Trophoblast cell (in vitro differentiated cells and primary cell): ENCODE measurements at regions not wholly inside any gene's neighbourhood (a gene's known extent, or its start where the extent isn't known, plus 50 kb on each side); places are given as distances from the start of the nearest gene placed in this dataset.
"Not testable (repeated sequence)": the region's sequence is repeated elsewhere in the genome, so short reads cannot be mapped to it uniquely, and the experiment has no call there.

Source experiments
- DNase-seq, 2 donors: peaks; one replicate each; pipeline ENCODE4 v3.0.0-alpha.2; 2016
- H2AFZ ChIP-seq: 2 replicates; pipeline ENCODE4 v1.6.1; 2013; ENCODE audit warnings: low read length, moderate library complexity, mild to moderate bottlenecking; ENCODE audit not compliant: insufficient read depth, poor library complexity
- H2AK5ac ChIP-seq: 2 replicates; pipeline ENCODE4 v1.6.1; 2013; ENCODE audit warnings: mild to moderate bottlenecking, low read length
- H2BK120ac ChIP-seq: 2 replicates; pipeline ENCODE4 v1.6.1; 2013; ENCODE audit warnings: low read length, mild to moderate bottlenecking, moderate library complexity; ENCODE audit not compliant: insufficient read depth, poor library complexity
- H2BK12ac ChIP-seq: 2 replicates; pipeline ENCODE4 v1.6.1; 2013; ENCODE audit warnings: mild to moderate bottlenecking, low read length, moderate library complexity
- H2BK5ac ChIP-seq: 2 replicates; pipeline ENCODE4 v1.6.1; 2013; ENCODE audit warnings: low read length, low read depth, moderate library complexity, mild to moderate bottlenecking; ENCODE audit not compliant: poor library complexity
- H3K14ac ChIP-seq: 2 replicates; pipeline ENCODE4 v1.6.1; 2013; ENCODE audit warnings: mild to moderate bottlenecking, low read length
- H3K18ac ChIP-seq: 2 replicates; pipeline ENCODE4 v1.6.1; 2013; ENCODE audit warnings: mild to moderate bottlenecking, low read length
- H3K23ac ChIP-seq: 2 replicates; pipeline ENCODE4 v1.6.1; 2013; ENCODE audit warnings: low read length
- H3K27ac ChIP-seq: 2 replicates; pipeline ENCODE4 v1.5.1; 2013; ENCODE audit warnings: low read depth, mild to moderate bottlenecking, inconsistent platforms, low read length, moderate library complexity
- H3K27me3 ChIP-seq: 2 replicates; pipeline ENCODE4 v1.6.1; 2013; ENCODE audit warnings: inconsistent platforms, mild to moderate bottlenecking, low read length, moderate library complexity; ENCODE audit not compliant: insufficient read depth
- H3K36me3 ChIP-seq, 2 experiments: 1 replicate in 1 of 2; 2 replicates in 1 of 2; pipeline ENCODE4 v1.6.1; 2013; ENCODE audit warnings: low read length in 2 of 2, mild to moderate bottlenecking in 2 of 2, moderate library complexity in 1 of 2; ENCODE audit not compliant: insufficient read depth in 2 of 2, control insufficient read depth in 1 of 2
- H3K4ac ChIP-seq: 2 replicates; pipeline ENCODE4 v1.6.1; 2013; ENCODE audit warnings: low read depth, mild to moderate bottlenecking, low read length, moderate library complexity
- H3K4me1 ChIP-seq, 2 experiments: 1 replicate in 1 of 2; 2 replicates in 1 of 2; pipeline ENCODE4 v1.6.1; 2013; ENCODE audit warnings: low read length in 2 of 2, mild to moderate bottlenecking in 2 of 2, moderate library complexity in 1 of 2; ENCODE audit not compliant: insufficient read depth in 2 of 2, control insufficient read depth in 1 of 2
- H3K4me2 ChIP-seq: 2 replicates; pipeline ENCODE4 v1.6.1; 2013; ENCODE audit warnings: inconsistent platforms, mild to moderate bottlenecking, low read length, moderate library complexity
- H3K4me3 ChIP-seq: 2 replicates; pipeline ENCODE4 v1.5.1; 2013; ENCODE audit warnings: mild to moderate bottlenecking, low read depth, low read length, inconsistent platforms
- H3K79me1 ChIP-seq: one replicate; pipeline ENCODE4 v1.6.1; 2013; ENCODE audit warnings: low read length
- H3K79me2 ChIP-seq: 2 replicates; pipeline ENCODE4 v1.6.1; 2013; ENCODE audit warnings: low read length, mild to moderate bottlenecking; ENCODE audit not compliant: control insufficient read depth, insufficient read depth, poor library complexity
- H3K9ac ChIP-seq: 2 replicates; pipeline ENCODE4 v1.6.1; 2013; ENCODE audit warnings: mild to moderate bottlenecking, low read length
- H3K9me3 ChIP-seq: 2 replicates; pipeline ENCODE4 v1.6.1; 2013; ENCODE audit warnings: low read depth, mild to moderate bottlenecking, control low read depth, inconsistent platforms, low read length; ENCODE audit not compliant: insufficient read depth
- H4K12ac ChIP-seq: 2 replicates; pipeline ENCODE4 v1.6.1; 2013; ENCODE audit warnings: low read depth, mild to moderate bottlenecking, low read length, moderate library complexity
- H4K8ac ChIP-seq: 2 replicates; pipeline ENCODE4 v1.6.1; 2013; ENCODE audit warnings: low read depth, mild to moderate bottlenecking, low read length, moderate library complexity
- H4K91ac ChIP-seq: one replicate; pipeline ENCODE4 v1.6.1; 2013; ENCODE audit warnings: low read depth, mild to moderate bottlenecking, low read length, moderate library complexity
- WGBS: extraction: QIAGEN DNeasy Blood & Tissue Kit; methylation state at CpG from one replicate; pipeline ENCODE4 v1.1.7; 2013; ENCODE audit warnings: missing lambda C conversion rate; ENCODE audit not compliant: insufficient read length, insufficient coverage; ENCODE audit errors: extremely low coverage; 5-methylcytosine and 5-hydroxymethylcytosine counted together

- no peak overlapping the region for H3K18ac ChIP-seq
- H3K4me1 ChIP-seq: no peaks in the 10 kb centered on the region
- H3K4ac ChIP-seq: no peak overlapping the region
- no peak overlapping the region for H4K8ac ChIP-seq
- no peaks in the 10 kb centered on the region for H3K9me3 ChIP-seq
- no peak overlapping the region for H4K91ac ChIP-seq
- H3K79me1 ChIP-seq: no peaks in the 10 kb centered on the region
- no peak overlapping the region for H3K9ac ChIP-seq
- H3K23ac ChIP-seq: no peak overlapping the region
- WGBS: no CpG with 5 or more reads among the region's 1 CpG
- H2BK12ac ChIP-seq: no peak overlapping the region
- no peak overlapping the region for H2AFZ ChIP-seq
- H3K36me3 ChIP-seq: no peaks in the 10 kb centered on the region
- DNase-seq: no peak
- H3K79me2 ChIP-seq: no peaks in the 10 kb centered on the region
- no peak overlapping the region for H3K4me2 ChIP-seq
- H3K27me3 ChIP-seq: no peaks in the 10 kb centered on the region
- no peak overlapping the region for H4K12ac ChIP-seq
- no peak overlapping the region for H3K4me3 ChIP-seq
- H3K14ac ChIP-seq: no peak overlapping the region
- no peak overlapping the region for H3K27ac ChIP-seq
- H2BK120ac ChIP-seq: no peak overlapping the region
- H2AK5ac ChIP-seq: no peak overlapping the region
- H2BK5ac ChIP-seq: no peak overlapping the region
Measured at GRCh38 chr2:208798698-208799097, 392.1 kb downstream of the PTH2R start.

- H2AFZ ChIP-seq: no peak overlapping the region
- H4K91ac ChIP-seq: no peak overlapping the region
- H2AK5ac ChIP-seq: no peak overlapping the region
- H2BK120ac ChIP-seq: no peak overlapping the region
- no peaks in the 10 kb centered on the region for H3K36me3 ChIP-seq
- no peak overlapping the region for H3K9ac ChIP-seq
- H3K14ac ChIP-seq: no peak overlapping the region
- DNase-seq: no peak
- H3K79me1 ChIP-seq: no peaks in the 10 kb centered on the region
- no peak overlapping the region for H3K4ac ChIP-seq
- no peaks in the 10 kb centered on the region for H3K79me2 ChIP-seq
- H3K23ac ChIP-seq: no peak overlapping the region
- H3K27me3 ChIP-seq: no peaks in the 10 kb centered on the region
- H3K4me3 ChIP-seq: no peak overlapping the region
- no peak overlapping the region for H4K8ac ChIP-seq
- H3K9me3 ChIP-seq: no peaks in the 10 kb centered on the region
- H2BK12ac ChIP-seq: no peak overlapping the region
- H3K4me2 ChIP-seq: no peak overlapping the region
- no peak overlapping the region for H4K12ac ChIP-seq
- no peak overlapping the region for H3K27ac ChIP-seq
- no CpG with 5 or more reads among the region's 2 CpGs for WGBS
- H3K18ac ChIP-seq: no peak overlapping the region
- no peak overlapping the region for H2BK5ac ChIP-seq
- H3K4me1 ChIP-seq: no peaks in the 10 kb centered on the region
Measured at GRCh38 chr2:208799397-208799796, 392.8 kb downstream of the PTH2R start.

GRCh38 chr2:208800887-208801286, 394.3 kb downstream of the PTH2R start:
- not testable (repeated sequence) for DNase-seq, H3K23ac ChIP-seq, H3K9ac ChIP-seq, H2BK5ac ChIP-seq, H3K4me2 ChIP-seq, H2AK5ac ChIP-seq, H3K36me3 ChIP-seq, H2BK12ac ChIP-seq, H3K27ac ChIP-seq, H4K8ac ChIP-seq, H3K4ac ChIP-seq, H4K91ac ChIP-seq, H2AFZ ChIP-seq, H3K79me2 ChIP-seq, H3K27me3 ChIP-seq, H3K14ac ChIP-seq, H3K79me1 ChIP-seq, H4K12ac ChIP-seq, H3K4me3 ChIP-seq, H3K9me3 ChIP-seq, H2BK120ac ChIP-seq, H3K4me1 ChIP-seq, H3K18ac ChIP-seq
- no CpG with 5 or more reads among the region's 12 CpGs for WGBS

GRCh38 chr2:208807756-208808155, 401.2 kb downstream of the PTH2R start:
- H2BK12ac ChIP-seq: no peak overlapping the region

More at GRCh38 chr2:208807756-208808155, 401.2 kb downstream of the PTH2R start:
- Histone ChIP-seq H3K4me3 (no peak overlapping the region), H3K14ac (no peak overlapping the region), H3K4me1 (no peaks in the 10 kb centered on the region), H4K91ac (no peak overlapping the region), H3K9me3 (no peaks in the 10 kb centered on the region), H3K4me2 (no peak overlapping the region), H2AFZ (no peak overlapping the region), H3K79me2 (no peaks in the 10 kb centered on the region), H4K12ac (no peak overlapping the region), H3K27me3 (no peaks in the 10 kb centered on the region), H3K4ac (no peak overlapping the region), H3K36me3 (no peaks in the 10 kb centered on the region), H4K8ac (no peak overlapping the region), H2BK5ac (no peak overlapping the region), H3K27ac (no peak overlapping the region), H3K9ac (no peak overlapping the region), H2BK120ac (no peak overlapping the region), H3K18ac (no peak overlapping the region), H3K23ac (no peak overlapping the region), H2AK5ac (no peak overlapping the region), H3K79me1 (no peaks in the 10 kb centered on the region)
- WGBS: no CpG with 5 or more reads among the region's 2 CpGs
- no peak for DNase-seq
